HAP-1 (cell line): ENCODE measurements at regions not wholly inside any gene's neighbourhood (a gene's known extent, or its start where the extent isn't known, plus 50 kb on each side); places are given as distances from the start of the nearest gene placed in this dataset.

ENCODE experiments used
- DNase-seq, 2 experiments: peaks; one replicate each; pipeline ENCODE4 v3.0.0-alpha.2; 2016 to 2020; ENCODE audit warnings: low spot score in 2 of 2
- H3K27me3 ChIP-seq: fragments of 250-450 bp; sonication (Bioruptor Pico); 2 replicates; pipeline ENCODE4 v1.5.1; 2020; ENCODE audit warnings: low read depth, mild to moderate bottlenecking, moderate library complexity
- H3K36me3 ChIP-seq: fragments of 250-450 bp; sonication (Bioruptor Pico); replicated peaks from 2 replicates; pipeline ENCODE4 v1.5.1; 2020; ENCODE audit warnings: mild to moderate bottlenecking
- H3K4me1 ChIP-seq: fragments of 250-450 bp; sonication (Bioruptor Pico); 2 replicates; pipeline ENCODE4 v1.5.1; 2020; ENCODE audit warnings: mild to moderate bottlenecking
- H3K4me3 ChIP-seq: fragments of 250-450 bp; sonication (Bioruptor Pico); 2 replicates; pipeline ENCODE4 v1.5.1; 2020; ENCODE audit warnings: mild to moderate bottlenecking, moderate library complexity
- H3K9me3 ChIP-seq: fragments of 250-450 bp; sonication (Bioruptor Pico); 2 replicates; pipeline ENCODE4 v1.5.1; 2020; ENCODE audit warnings: mild to moderate bottlenecking, moderate library complexity
- in situ Hi-C: fragments of 300-500 bp; cut with MboI; formaldehyde crosslinking; loops from 3 replicates; pipeline ENCODE4 v1.14.3; 2020; ENCODE audit warnings: low sequenced_read_pairs, inconsistent platforms, mixed read lengths

DNA sequence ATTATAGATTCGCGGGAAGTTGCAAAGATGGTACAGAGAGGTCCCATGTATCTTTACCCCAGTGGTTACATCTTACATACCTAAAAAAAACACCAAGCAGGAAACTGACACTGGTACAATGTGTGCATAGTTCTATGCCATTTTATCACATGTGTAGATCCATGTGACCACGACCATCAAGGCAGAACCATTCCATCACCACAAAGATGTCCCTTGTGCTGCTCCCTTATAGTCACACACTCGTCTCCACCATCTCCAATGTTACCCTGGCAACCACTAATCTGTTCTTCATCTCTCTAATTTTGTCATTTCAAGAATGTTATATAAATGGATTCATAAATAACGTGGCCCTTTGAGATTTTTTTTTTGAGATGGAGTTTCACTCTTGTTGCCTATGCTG, 156.9 kb upstream of the MAGI3 start:
- Histone ChIP-seq H3K36me3 (no peaks in the 10 kb centered on the region), H3K9me3 (no peaks in the 10 kb centered on the region), H3K4me3 (no peak overlapping the region), H3K27me3 (peaks cover 4% of the 10 kb centered on the region; the same call in 1 of the 2 replicates), H3K4me1 (no peaks in the 10 kb centered on the region)
- DNase-seq, result no peak
- in situ Hi-C loops, result no loop called here

DNA sequence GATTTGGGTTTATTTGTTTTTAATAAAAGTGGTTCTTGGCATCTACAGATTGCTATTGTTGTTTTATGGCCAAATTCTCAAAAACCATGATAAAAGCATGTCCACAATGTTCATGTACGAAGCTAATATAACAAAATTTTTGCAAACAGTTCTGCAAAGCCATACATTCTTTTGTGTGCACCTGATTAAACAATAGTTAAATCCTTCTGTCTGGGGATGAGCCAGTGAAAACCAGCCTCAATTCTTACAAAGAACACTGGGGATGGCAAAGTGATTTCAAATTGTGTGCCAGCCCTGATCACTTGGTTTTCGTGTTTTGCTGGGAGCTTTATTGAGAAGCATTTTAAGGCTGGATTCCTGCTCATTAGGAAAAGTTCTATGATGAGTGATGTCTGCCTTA, 149.1 kb upstream of the MAGI3 start:
- DNase-seq, result no peak
- Histone ChIP-seq H3K4me3 (no peak overlapping the region), H3K4me1 (no peaks in the 10 kb centered on the region), H3K27me3 (no peaks in the 10 kb centered on the region), H3K36me3 (no peaks in the 10 kb centered on the region), H3K9me3 (no peaks in the 10 kb centered on the region)
- in situ Hi-C loops, result no loop called here

- DNase-seq, result peak in 1 of 2 experiments; percentile 19
- H3K4me3 ChIP-seq, result no peak overlapping the region
- no peaks in the 10 kb centered on the region for H3K4me1 ChIP-seq
- in situ Hi-C loops, result no loop called here
- H3K27me3 ChIP-seq, result no peaks in the 10 kb centered on the region
- no peaks in the 10 kb centered on the region for H3K9me3 ChIP-seq
- no peaks in the 10 kb centered on the region for H3K36me3 ChIP-seq
These were observed 147.8 kb upstream of the MAGI3 start for GRCh38 chr1:113242481-113242880.

DNA sequence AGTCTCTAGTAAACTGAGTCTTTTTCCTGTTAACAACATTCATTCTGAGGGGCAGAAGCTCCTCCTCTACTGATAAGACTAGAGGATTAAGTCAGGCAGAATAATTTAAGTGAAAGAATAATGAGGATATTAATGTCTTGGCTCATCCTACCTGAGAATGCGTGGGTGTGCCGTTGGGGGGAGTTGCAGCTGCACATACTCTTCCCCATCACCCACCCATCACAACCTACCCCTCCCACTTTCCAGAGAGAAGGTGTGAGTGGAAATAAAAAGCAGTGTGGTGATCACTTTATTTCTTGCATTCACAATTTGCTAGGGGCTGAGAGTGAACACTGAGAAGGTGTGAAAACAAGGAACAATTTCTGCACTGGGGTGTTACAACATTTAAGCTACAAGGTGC, 146.8 kb upstream of the MAGI3 start:
- Histone ChIP-seq H3K9me3 (no peaks in the 10 kb centered on the region), H3K4me1 (no peaks in the 10 kb centered on the region), H3K4me3 (no peak overlapping the region), H3K36me3 (no peaks in the 10 kb centered on the region), H3K27me3 (no peaks in the 10 kb centered on the region)
- no peak for DNase-seq
- in situ Hi-C loops, result no loop called here

DNA sequence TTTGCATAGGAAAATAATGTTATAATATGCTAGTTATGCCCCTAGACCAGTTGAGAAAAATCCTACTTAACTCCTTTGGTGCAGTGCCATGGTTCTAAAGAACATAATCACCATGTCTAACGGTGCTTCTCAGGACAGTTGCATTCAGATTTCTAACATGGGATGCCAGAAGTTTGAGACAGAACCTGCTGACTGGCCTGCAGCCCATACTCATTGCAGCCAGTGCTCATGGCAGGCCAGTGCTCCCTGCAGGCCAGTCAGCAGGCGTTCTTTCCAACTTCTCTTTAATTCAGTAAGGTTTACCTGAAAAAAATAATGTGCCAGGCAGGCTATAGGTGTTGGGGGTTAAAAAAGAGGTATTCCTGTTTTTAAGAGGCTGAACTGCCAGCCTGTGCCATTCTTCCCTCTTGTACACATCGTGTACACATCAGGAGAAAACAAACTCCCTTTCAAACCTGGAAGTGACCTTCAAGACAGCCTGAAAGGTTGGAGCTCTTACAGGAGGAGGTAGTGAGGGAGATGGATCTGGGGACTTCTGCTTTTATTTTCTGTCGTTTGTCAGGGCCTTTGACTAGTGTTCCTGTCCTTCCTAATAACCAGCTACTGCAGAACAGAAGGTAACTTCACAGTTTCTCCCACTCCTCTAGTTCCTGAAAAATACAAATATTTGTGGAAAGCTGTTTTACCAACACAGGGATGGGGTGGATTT, 146.0 kb upstream of the MAGI3 start:
- Histone ChIP-seq H3K4me3 (no peak overlapping the region), H3K9me3 (no peaks in the 10 kb centered on the region), H3K27me3 (no peaks in the 10 kb centered on the region), H3K4me1 (no peaks in the 10 kb centered on the region), H3K36me3 (no peaks in the 10 kb centered on the region)
- no peak for DNase-seq
- in situ Hi-C loops, result no loop called here

DNA sequence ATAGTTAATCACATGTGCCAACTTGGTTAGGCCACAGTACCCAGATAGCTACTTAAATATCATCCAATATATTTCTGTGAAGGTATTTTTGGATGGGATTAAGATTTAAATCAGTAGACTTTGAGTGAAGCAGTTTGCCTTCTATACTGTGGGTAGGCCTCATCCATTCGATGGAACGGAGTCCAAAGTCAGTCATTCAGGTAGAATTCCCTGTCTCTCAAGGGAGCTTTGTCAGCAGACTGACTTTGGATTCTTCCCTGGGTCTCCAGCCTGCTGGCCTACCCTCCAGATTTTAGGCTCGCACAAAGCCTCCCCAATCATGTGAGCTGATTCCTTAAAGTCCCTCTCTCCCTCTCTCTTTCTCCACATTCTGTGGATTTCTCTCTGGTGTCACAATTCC, 145.1 kb upstream of the MAGI3 start:
- DNase-seq, result no peak
- no peaks in the 10 kb centered on the region for H3K9me3 ChIP-seq
- in situ Hi-C loops, result no loop called here
- no peaks in the 10 kb centered on the region for H3K4me1 ChIP-seq
- H3K4me3 ChIP-seq, result no peak overlapping the region
- H3K27me3 ChIP-seq, result no peaks in the 10 kb centered on the region
- H3K36me3 ChIP-seq, result no peaks in the 10 kb centered on the region

- Histone ChIP-seq H3K36me3 (no peaks in the 10 kb centered on the region), H3K4me1 (no peaks in the 10 kb centered on the region), H3K4me3 (no peak overlapping the region), H3K27me3 (no peaks in the 10 kb centered on the region), H3K9me3 (no peaks in the 10 kb centered on the region)
- in situ Hi-C loops, result no loop called here
- no peak for DNase-seq
These were observed 143.4 kb upstream of the MAGI3 start for GRCh38 chr1:113246929-113247328.

DNA sequence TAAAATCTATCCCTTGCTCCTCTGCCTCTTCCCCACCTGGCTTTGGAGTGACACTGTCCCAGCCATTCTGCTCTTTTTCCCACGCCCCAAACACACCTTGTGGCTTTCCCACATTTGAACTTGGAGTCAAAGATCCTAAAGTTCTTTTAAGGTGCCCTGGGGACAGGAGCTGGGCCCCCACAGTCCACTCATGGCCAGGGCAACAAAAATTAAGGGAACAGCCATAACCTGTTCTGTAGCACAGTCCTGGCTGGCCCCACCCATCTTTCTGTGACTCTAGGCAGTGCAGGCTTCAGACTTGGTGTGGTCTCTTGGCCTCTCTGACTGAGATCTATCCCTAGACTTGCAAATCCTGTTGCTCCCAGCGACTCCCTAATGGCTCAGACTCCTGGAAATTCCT, 143.0 kb upstream of the MAGI3 start:
- Histone ChIP-seq H3K4me3 (no peak overlapping the region), H3K4me1 (no peaks in the 10 kb centered on the region), H3K36me3 (no peaks in the 10 kb centered on the region), H3K27me3 (no peaks in the 10 kb centered on the region), H3K9me3 (no peaks in the 10 kb centered on the region)
- DNase-seq, result no peak
- in situ Hi-C loops, result no loop called here

GRCh38 chr1:113247782-113248181, 142.5 kb upstream of the MAGI3 start:
- no peak for DNase-seq
- Histone ChIP-seq H3K9me3 (no peaks in the 10 kb centered on the region), H3K4me3 (no peak overlapping the region), H3K4me1 (no peaks in the 10 kb centered on the region), H3K36me3 (no peaks in the 10 kb centered on the region), H3K27me3 (no peaks in the 10 kb centered on the region)
- in situ Hi-C loops, result no loop called here

DNA sequence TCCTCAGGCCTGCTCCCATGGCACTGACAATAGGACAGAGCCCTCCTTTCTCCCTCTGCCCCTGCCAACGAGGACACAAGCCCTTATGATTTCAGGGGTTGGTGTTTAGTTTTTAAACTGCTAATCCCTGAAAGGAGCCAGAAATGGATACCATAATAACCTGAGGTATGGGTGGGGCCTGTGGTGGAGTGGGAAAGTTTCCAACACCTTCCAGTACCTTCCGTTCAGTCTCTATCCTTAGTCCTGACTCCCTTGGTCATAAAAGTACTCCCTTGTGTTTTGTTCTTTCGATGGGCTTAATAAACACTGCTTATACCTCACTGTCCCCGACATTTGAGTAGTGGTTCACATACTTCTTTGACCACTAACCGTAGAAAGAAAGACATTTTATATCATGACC, 141.8 kb upstream of the MAGI3 start:
- Histone ChIP-seq H3K4me1 (no peaks in the 10 kb centered on the region), H3K36me3 (no peaks in the 10 kb centered on the region), H3K27me3 (no peaks in the 10 kb centered on the region), H3K9me3 (no peaks in the 10 kb centered on the region), H3K4me3 (no peak overlapping the region)
- no peak for DNase-seq
- in situ Hi-C loops, result no loop called here

DNA sequence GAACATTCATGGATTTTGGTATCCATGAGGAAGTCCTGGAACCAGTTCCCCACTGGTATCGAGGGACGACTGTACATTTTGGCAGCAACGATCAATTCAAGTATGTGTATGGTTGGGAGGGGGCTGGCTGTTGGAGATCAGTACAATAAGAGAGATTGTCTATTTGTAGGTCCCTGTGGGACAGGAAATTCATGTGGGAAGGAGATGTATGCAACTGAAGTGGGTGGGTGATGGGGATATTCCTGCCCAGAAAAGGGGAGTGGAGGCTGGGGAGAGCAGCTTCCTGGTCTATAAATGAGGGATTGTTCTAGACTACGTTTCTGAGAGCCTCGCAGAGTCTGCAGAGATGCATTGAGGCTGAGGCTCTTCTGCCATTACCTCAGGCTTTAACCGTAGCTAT, 140.2 kb upstream of the MAGI3 start:
- no peak overlapping the region for H3K4me3 ChIP-seq
- DNase-seq, result no peak
- in situ Hi-C loops, result no loop called here
- no peaks in the 10 kb centered on the region for H3K4me1 ChIP-seq
- no peaks in the 10 kb centered on the region for H3K9me3 ChIP-seq
- no peaks in the 10 kb centered on the region for H3K27me3 ChIP-seq
- H3K36me3 ChIP-seq, result no peaks in the 10 kb centered on the region

DNA sequence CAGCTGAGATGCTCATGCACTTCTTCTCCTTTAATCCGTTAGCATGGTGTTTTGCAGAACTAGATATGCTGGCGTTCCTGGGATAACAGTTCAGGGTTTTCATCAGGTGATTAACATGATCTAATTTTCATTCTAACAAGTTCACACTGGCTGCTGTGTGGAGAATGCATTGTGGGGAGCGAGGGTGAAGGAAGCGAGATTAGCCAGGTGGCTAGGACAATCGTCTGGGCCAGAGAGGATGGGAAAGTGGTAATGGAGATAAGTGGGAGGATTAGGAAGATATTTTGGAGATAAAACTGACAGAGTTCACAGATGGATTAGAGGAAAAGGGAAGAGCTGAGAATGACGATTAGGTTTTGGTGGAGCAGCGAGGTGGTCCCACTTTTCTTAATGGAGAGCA, 138.1 kb upstream of the MAGI3 start:
- H3K4me1 ChIP-seq, result no peaks in the 10 kb centered on the region
- no peak for DNase-seq
- H3K9me3 ChIP-seq, result no peaks in the 10 kb centered on the region
- in situ Hi-C loops, result no loop called here
- H3K36me3 ChIP-seq, result no peaks in the 10 kb centered on the region
- no peaks in the 10 kb centered on the region for H3K27me3 ChIP-seq
- H3K4me3 ChIP-seq, result no peak overlapping the region

DNA sequence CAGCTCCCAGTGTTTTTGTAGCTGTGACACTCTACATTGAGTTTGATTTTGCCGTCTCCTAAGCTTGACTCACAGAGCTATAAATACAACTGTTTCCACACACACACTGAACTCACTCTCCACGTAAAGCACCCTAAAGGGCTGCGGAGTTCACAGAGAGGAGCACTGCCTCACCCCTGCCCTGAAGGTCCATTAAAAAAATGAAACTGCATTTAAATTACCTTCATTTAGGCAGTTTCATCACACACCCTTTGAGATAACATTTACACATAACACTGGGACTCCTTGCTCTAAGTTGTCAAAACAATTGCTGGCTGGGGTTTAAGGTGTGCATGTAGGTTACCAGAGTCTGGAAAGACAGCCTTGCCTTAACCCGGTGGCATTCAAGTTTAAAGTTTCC, 137.1 kb upstream of the MAGI3 start:
- Histone ChIP-seq H3K4me3 (no peak overlapping the region), H3K27me3 (no peaks in the 10 kb centered on the region), H3K9me3 (no peaks in the 10 kb centered on the region), H3K36me3 (no peaks in the 10 kb centered on the region), H3K4me1 (no peaks in the 10 kb centered on the region)
- in situ Hi-C loops, result no loop called here
- DNase-seq, result no peak

- Histone ChIP-seq H3K36me3 (no peaks in the 10 kb centered on the region), H3K9me3 (no peaks in the 10 kb centered on the region), H3K27me3 (no peaks in the 10 kb centered on the region; the same call in 1 of the 2 replicates), H3K4me1 (no peaks in the 10 kb centered on the region), H3K4me3 (no peak overlapping the region)
- no peak for DNase-seq
- in situ Hi-C loops, result no loop called here
These were observed 136.7 kb upstream of the MAGI3 start for GRCh38 chr1:113253590-113253989.
